ENCODE measurements at regions not wholly inside any gene's neighbourhood (a gene's known extent, or its start where the extent isn't known, plus 50 kb on each side); places are given as distances from the start of the nearest gene placed in this dataset.

GRCh38 chr1:194476872-194477271 is 1290.5 kb upstream of the B3GALT2 start:
- H3K4me3 Mint-ChIP-seq = no peak overlapping the region
- H3K27ac ChIP-seq (ENCODE audit: low read depth, low read length) = no peak overlapping the region
- no peak for TF ChIP-seq CTCF (conservative IDR thresholded peaks at IDR 0.05)
- H3K27ac Mint-ChIP-seq = no peak overlapping the region
- no peak overlapping the region for H3K9ac ChIP-seq (ENCODE audit: extremely low read depth, low read length, poor library complexity, severe bottlenecking)
- no peaks in the 10 kb centered on the region for H3K4me1 ChIP-seq (ENCODE audit: control insufficient read depth, insufficient read depth, low read length)
- no peaks in the 10 kb centered on the region for H3K36me3 Mint-ChIP-seq (ENCODE audit: low read depth)
- no peaks in the 10 kb centered on the region for H3K9me3 Mint-ChIP-seq
- H3K36me3 ChIP-seq (ENCODE audit: control insufficient read depth, insufficient read depth, low read length) = no peaks in the 10 kb centered on the region
- H3K4me1 Mint-ChIP-seq = no peaks in the 10 kb centered on the region
- WGBS, 2 experiments (ENCODE audit: insufficient coverage in 1 of 2, insufficient read length in 1 of 2) = 60 to 100% methylated on average over 1 of the region's 2 CpGs
- H3K9me3 ChIP-seq (ENCODE audit: control insufficient read depth, low read length) = no peaks in the 10 kb centered on the region
- no peaks in the 10 kb centered on the region for H3K27me3 ChIP-seq (ENCODE audit: control insufficient read depth, insufficient read depth, low read length, poor library complexity, severe bottlenecking)
- no peaks in the 10 kb centered on the region for H3K27me3 Mint-ChIP-seq (ENCODE audit: insufficient read depth)
- no peak for DNase-seq
- no peak overlapping the region for H3K4me3 ChIP-seq (ENCODE audit: low read length)

GRCh38 chr1:194476351-194476750 is 1289.9 kb upstream of the B3GALT2 start:
- Mint-ChIP-seq H3K9me3 (no peaks in the 10 kb centered on the region), H3K4me1 (no peaks in the 10 kb centered on the region), H3K27ac (no peak overlapping the region), H3K36me3 (ENCODE audit: low read depth) (no peaks in the 10 kb centered on the region), H3K27me3 (ENCODE audit: insufficient read depth) (no peaks in the 10 kb centered on the region), H3K4me3 (no peak overlapping the region)
- Histone ChIP-seq H3K9ac (ENCODE audit: extremely low read depth, low read length, poor library complexity, severe bottlenecking) (no peak overlapping the region), H3K36me3 (ENCODE audit: control insufficient read depth, insufficient read depth, low read length) (no peaks in the 10 kb centered on the region), H3K27me3 (ENCODE audit: control insufficient read depth, insufficient read depth, low read length, poor library complexity, severe bottlenecking) (no peaks in the 10 kb centered on the region), H3K27ac (ENCODE audit: low read depth, low read length) (no peak overlapping the region), H3K4me1 (ENCODE audit: control insufficient read depth, insufficient read depth, low read length) (no peaks in the 10 kb centered on the region), H3K9me3 (ENCODE audit: control insufficient read depth, low read length) (no peaks in the 10 kb centered on the region), H3K4me3 (ENCODE audit: low read length) (no peak overlapping the region)
- WGBS, 2 experiments (ENCODE audit: insufficient coverage in 1 of 2, insufficient read length in 1 of 2) = 87% methylated on average over 2 of the region's 2 CpGs; no CpG with 5 or more reads in 1 of the 2 experiments
- no peak for DNase-seq
- TF ChIP-seq CTCF (conservative IDR thresholded peaks at IDR 0.05) = no peak

- Mint-ChIP-seq H3K27ac (no peak overlapping the region), H3K27me3 (ENCODE audit: insufficient read depth) (no peaks in the 10 kb centered on the region), H3K4me1 (no peaks in the 10 kb centered on the region), H3K4me3 (no peak overlapping the region), H3K9me3 (no peaks in the 10 kb centered on the region), H3K36me3 (ENCODE audit: low read depth) (no peaks in the 10 kb centered on the region)
- no peak for TF ChIP-seq CTCF (conservative IDR thresholded peaks at IDR 0.05)
- no peak overlapping the region for H3K4me3 ChIP-seq (ENCODE audit: low read length)
- no peaks in the 10 kb centered on the region for H3K9me3 ChIP-seq (ENCODE audit: control insufficient read depth, low read length)
- no peak overlapping the region for H3K9ac ChIP-seq (ENCODE audit: extremely low read depth, low read length, poor library complexity, severe bottlenecking)
- H3K27me3 ChIP-seq (ENCODE audit: control insufficient read depth, insufficient read depth, low read length, poor library complexity, severe bottlenecking) = no peaks in the 10 kb centered on the region
- no peak for DNase-seq
- H3K36me3 ChIP-seq (ENCODE audit: control insufficient read depth, insufficient read depth, low read length) = no peaks in the 10 kb centered on the region
- WGBS, 2 experiments (ENCODE audit: insufficient coverage in 1 of 2, insufficient read length in 1 of 2) = 87% methylated on average over 3 of the region's 3 CpGs; no CpG with 5 or more reads in 1 of the 2 experiments
- H3K4me1 ChIP-seq (ENCODE audit: control insufficient read depth, insufficient read depth, low read length) = no peaks in the 10 kb centered on the region
- H3K27ac ChIP-seq (ENCODE audit: low read depth, low read length) = no peak overlapping the region
Measured at GRCh38 chr1:194474701-194475100, 1288.3 kb upstream of the B3GALT2 start.
